ENCODE measurements at regions not wholly inside any gene's neighbourhood (a gene's known extent, or its start where the extent isn't known, plus 50 kb on each side); places are given as distances from the start of the nearest gene placed in this dataset.

DNA sequence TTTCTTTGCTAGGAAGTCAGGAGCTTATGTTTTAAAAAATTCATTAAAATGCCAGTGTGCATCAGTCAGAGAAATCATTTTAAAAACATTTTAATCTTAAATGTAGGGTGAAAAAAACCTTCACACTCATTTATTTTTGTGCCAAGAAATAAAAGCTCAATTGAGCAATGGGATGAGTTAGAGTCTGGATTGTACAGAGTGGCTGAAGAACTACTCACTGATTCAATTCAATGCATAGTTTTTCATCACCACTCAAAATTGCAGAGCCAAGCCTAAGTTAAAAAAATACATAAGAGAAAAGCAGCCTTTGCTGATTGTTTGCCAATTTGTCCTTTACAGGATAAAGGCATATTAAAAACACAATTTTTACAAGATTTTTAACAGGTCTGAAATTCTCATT is 168.2 kb upstream of the DMRTA1 start:
- Histone ChIP-seq H3K27me3 (no peaks in the 10 kb centered on the region), H3K27ac (no peak overlapping the region), H3K36me3 (replicated peaks in 1 of 2; ENCODE audit: insufficient read depth in 1 of 2, low read depth in 2 of 2) (no peaks in the 10 kb centered on the region), H3K4me3 (no peak overlapping the region), H3K4me1 (no peaks in the 10 kb centered on the region), H3K9me3 (no peaks in the 10 kb centered on the region)
- intact Hi-C loops (cut with DNase I): no loop called here
- no peak for ATAC-seq
- TF ChIP-seq, protein P1, sequence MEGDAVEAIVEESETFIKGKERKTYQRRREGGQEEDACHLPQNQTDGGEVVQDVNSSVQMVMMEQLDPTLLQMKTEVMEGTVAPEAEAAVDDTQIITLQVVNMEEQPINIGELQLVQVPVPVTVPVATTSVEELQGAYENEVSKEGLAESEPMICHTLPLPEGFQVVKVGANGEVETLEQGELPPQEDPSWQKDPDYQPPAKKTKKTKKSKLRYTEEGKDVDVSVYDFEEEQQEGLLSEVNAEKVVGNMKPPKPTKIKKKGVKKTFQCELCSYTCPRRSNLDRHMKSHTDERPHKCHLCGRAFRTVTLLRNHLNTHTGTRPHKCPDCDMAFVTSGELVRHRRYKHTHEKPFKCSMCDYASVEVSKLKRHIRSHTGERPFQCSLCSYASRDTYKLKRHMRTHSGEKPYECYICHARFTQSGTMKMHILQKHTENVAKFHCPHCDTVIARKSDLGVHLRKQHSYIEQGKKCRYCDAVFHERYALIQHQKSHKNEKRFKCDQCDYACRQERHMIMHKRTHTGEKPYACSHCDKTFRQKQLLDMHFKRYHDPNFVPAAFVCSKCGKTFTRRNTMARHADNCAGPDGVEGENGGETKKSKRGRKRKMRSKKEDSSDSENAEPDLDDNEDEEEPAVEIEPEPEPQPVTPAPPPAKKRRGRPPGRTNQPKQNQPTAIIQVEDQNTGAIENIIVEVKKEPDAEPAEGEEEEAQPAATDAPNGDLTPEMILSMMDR (IDR thresholded peaks at IDR 0.05): no peak
- TF ChIP-seq POLR2A (IDR thresholded peaks at IDR 0.05): no peak
- DNase-seq: no peak

DNA sequence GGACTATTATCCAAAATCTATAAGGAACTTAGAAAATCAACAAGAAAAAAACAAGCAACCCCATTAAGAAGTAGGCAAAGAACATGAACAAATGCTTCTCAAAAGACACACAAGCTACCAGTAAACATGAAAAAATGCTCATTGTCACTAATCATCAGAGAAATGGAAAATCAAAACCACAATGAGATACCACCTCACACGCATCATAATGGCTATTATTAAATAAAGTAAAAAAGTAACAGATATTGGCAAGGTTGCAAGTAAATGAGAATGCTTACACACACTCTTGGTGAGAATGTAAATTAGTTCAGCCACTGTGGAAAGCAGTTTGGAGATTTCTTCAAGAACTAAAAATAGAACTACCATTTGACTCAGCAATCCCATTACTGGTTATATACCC is 167.0 kb upstream of the DMRTA1 start:
- no peaks in the 10 kb centered on the region for H3K9me3 ChIP-seq
- TF ChIP-seq POLR2A (IDR thresholded peaks at IDR 0.05): no peak
- TF ChIP-seq, protein P1 (IDR thresholded peaks at IDR 0.05): no peak
- no peaks in the 10 kb centered on the region for H3K4me1 ChIP-seq
- H3K27me3 ChIP-seq: no peaks in the 10 kb centered on the region
- H3K27ac ChIP-seq: no peak overlapping the region
- WGBS, 2 donors: 72 to 73% methylated on average over 1 of the region's 1 CpG
- intact Hi-C loops (cut with DNase I): no loop called here
- no peaks in the 10 kb centered on the region for H3K36me3 ChIP-seq (replicated peaks in 1 of 2; ENCODE audit: insufficient read depth in 1 of 2, low read depth in 2 of 2)
- no peak for ATAC-seq
- H3K4me3 ChIP-seq: no peak overlapping the region
- DNase-seq: no peak

DNA sequence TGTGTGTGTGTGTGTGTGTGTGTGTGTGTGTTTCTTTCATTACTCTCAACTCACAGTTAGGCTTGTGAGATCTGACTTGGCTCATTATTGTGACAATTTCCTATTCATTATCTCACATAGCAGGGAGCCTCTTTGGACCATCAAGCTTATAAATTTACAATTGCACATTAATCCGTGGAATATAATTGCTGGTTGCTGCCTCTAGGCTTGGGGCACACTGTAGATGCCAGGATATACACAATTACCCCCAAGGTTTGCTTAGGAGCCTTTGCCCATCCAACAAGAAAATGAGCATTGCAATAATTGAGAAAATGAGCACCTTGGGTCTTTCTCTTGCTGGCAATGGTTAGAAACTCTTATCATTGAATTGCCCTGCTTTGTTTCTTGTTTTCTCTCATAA is 161.6 kb upstream of the DMRTA1 start:
- ATAC-seq: no peak
- WGBS, 2 donors: 18 to 50% methylated on average over 1 of the region's 1 CpG

DNA sequence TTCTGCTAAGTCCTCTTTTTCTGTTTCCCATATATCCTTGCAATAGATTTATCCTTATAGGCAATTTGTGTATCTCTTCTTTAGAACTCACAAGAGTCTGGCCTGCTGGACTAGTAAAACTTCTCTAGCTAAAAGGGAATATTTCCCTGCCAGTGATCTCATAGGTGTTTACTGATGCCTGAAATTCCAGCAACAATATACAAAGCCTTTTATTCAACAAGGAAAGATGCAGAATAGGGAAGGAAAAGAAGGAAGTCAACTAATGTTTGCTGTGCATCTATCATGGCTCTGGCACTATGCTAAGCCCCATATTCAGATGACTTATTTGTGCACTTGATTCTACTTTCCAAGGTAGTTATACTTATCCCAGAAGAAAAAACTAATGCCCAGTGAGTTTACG is 160.0 kb upstream of the DMRTA1 start:
- WGBS, 2 donors: 88 to 95% methylated on average over 1 of the region's 1 CpG
- Histone ChIP-seq H3K9me3 (no peaks in the 10 kb centered on the region), H3K4me1 (no peaks in the 10 kb centered on the region), H3K27me3 (no peaks in the 10 kb centered on the region), H3K27ac (no peak overlapping the region), H3K36me3 (replicated peaks in 1 of 2; ENCODE audit: insufficient read depth in 1 of 2, low read depth in 2 of 2) (no peaks in the 10 kb centered on the region), H3K4me3 (no peak overlapping the region)
- ATAC-seq: no peak
- intact Hi-C loops (cut with DNase I): no loop called here
- no peak for TF ChIP-seq POLR2A (IDR thresholded peaks at IDR 0.05)
- TF ChIP-seq, protein P1 (IDR thresholded peaks at IDR 0.05): no peak
- DNase-seq: no peak

More for the DNA sequence above, 161.6 kb upstream of the DMRTA1 start:
- Histone ChIP-seq H3K4me1 (no peaks in the 10 kb centered on the region), H3K27ac (no peak overlapping the region), H3K27me3 (no peaks in the 10 kb centered on the region), H3K9me3 (no peaks in the 10 kb centered on the region), H3K36me3 (replicated peaks in 1 of 2; ENCODE audit: insufficient read depth in 1 of 2, low read depth in 2 of 2) (no peaks in the 10 kb centered on the region), H3K4me3 (no peak overlapping the region)
- intact Hi-C loops (cut with DNase I): no loop called here
- TF ChIP-seq, protein P1 (IDR thresholded peaks at IDR 0.05): no peak
- no peak for TF ChIP-seq POLR2A (IDR thresholded peaks at IDR 0.05)
- DNase-seq: no peak

DNA sequence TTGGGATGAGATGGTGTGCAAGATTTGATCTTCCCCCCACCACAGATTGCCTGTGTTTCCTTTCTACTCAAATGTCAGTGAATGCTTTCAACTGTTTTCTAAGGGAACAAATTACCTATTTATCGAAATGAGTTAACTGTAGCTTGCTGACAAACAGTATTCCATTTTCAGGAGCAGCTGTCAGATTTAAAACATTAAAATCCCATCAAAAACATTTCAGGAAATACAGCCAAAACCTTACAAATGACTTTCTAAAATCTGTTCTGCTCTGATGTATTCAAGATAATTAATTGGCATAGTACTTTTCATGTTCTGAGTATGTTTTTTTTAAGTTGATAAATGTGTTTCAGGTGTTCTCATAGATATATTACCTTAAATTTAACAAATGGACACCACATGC is 158.0 kb upstream of the DMRTA1 start:
- 30 to 57% methylated on average over 1 of the region's 1 CpG for WGBS, 2 donors
- Histone ChIP-seq H3K4me1 (no peaks in the 10 kb centered on the region), H3K27me3 (no peaks in the 10 kb centered on the region), H3K4me3 (no peak overlapping the region), H3K9me3 (no peaks in the 10 kb centered on the region), H3K27ac (no peak overlapping the region), H3K36me3 (replicated peaks in 1 of 2; ENCODE audit: insufficient read depth in 1 of 2, low read depth in 2 of 2) (no peaks in the 10 kb centered on the region)
- no peak for DNase-seq
- intact Hi-C loops (cut with DNase I): no loop called here
- ATAC-seq: no peak
- TF ChIP-seq, protein P1 (IDR thresholded peaks at IDR 0.05): no peak
- no peak for TF ChIP-seq POLR2A (IDR thresholded peaks at IDR 0.05)

Data from body of pancreas (tissue), 4 donors.